B cell (primary cell): ENCODE measurements at regions not wholly inside any gene's neighbourhood (a gene's known extent, or its start where the extent isn't known, plus 50 kb on each side); places are given as distances from the start of the nearest gene placed in this dataset.

Experiments
- CTCF ChIP-seq: fragments of 200-600 bp; IDR thresholded peaks from one replicate; pipeline ENCODE4 v1.8.0; 2022; ENCODE audit warnings: antibody characterized with exemption, mild to moderate bottlenecking
- EZH2 ChIP-seq: IDR thresholded peaks from 2 replicates; pipeline ENCODE4 v1.6.1; 2012; ENCODE audit warnings: borderline replicate concordance, low read depth, mild to moderate bottlenecking, moderate library complexity, low read length; ENCODE audit not compliant: insufficient read depth, poor library complexity, severe bottlenecking

DNA sequence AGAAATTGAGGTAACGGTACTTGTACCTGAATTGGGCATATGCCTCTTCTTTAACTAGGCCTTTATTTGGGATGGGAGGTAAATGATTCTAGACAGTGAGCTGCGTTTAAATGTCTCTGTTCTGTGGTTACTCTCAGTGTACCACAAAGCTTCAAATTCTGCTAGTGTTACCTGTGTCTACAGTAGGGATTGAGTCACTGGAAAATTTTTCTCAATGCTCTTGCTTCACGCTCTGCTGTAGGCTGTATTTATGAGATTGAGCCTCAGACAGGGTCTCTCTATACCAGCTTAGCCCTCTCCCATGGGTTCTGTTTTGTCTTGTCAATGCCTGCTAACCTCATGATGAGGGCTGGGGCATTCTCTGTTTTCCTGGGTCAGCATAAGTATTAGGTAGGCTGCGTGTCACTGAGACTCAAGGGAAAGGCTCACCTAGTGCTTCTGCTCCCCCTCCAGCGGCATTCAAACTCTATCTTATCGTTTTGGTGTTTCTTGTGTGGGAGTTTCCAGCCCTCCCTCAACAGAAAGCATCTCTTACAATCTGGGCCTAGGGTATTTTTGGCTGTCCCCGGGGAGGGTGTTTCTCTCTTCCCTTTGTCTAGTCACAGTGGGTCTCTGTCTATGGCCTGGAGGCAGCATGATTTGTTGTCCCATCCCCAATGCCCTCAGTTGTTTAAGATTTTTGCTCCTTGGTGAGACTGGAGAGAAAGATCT, 285.8 kb downstream of the ADGRD1 start:
- no peak for TF ChIP-seq EZH2
- TF ChIP-seq CTCF = no peak
